ENCODE measurements at regions not wholly inside any gene's neighbourhood (a gene's known extent, or its start where the extent isn't known, plus 50 kb on each side); places are given as distances from the start of the nearest gene placed in this dataset.

- ATAC-seq, result no peak
- intact Hi-C loops (cut with DNase I, micrococcal nuclease), result no loop called here
- no peak for DNase-seq
These were observed 174.9 kb upstream of the VEGFC start for GRCh38 chr4:176967586-176967985.

GRCh38 chr4:176968094-176968493 lies 175.4 kb upstream of the VEGFC start:
- intact Hi-C loops (cut with DNase I, micrococcal nuclease), result no loop called here
- no peak for DNase-seq
- ATAC-seq, result no peak

GRCh38 chr4:176969011-176969410 lies 176.3 kb upstream of the VEGFC start:
- ATAC-seq (no peak), DNase-seq (no peak)
- intact Hi-C loops (cut with DNase I, micrococcal nuclease), result no loop called here

- no peak for ATAC-seq
- intact Hi-C loops (cut with DNase I, micrococcal nuclease), result no loop called here
- no peak for DNase-seq
These were observed 178.1 kb upstream of the VEGFC start for GRCh38 chr4:176970853-176971252.

GRCh38 chr4:176971576-176972115 lies 178.9 kb upstream of the VEGFC start:
- no peak for ATAC-seq
- no peak for DNase-seq

GRCh38 chr4:176979416-176979815 lies 186.7 kb upstream of the VEGFC start:
- DNase-seq, result no peak
- intact Hi-C loops (cut with DNase I, micrococcal nuclease), result no loop called here
- no peak for ATAC-seq

More at GRCh38 chr4:176971576-176972115, 178.9 kb upstream of the VEGFC start:
- intact Hi-C loops (cut with DNase I, micrococcal nuclease), result no loop called here

GRCh38 chr4:176981074-176981473 lies 188.4 kb upstream of the VEGFC start:
- ATAC-seq (no peak), DNase-seq (no peak)

GRCh38 chr4:176981551-176981950 lies 188.8 kb upstream of the VEGFC start:
- no peak for DNase-seq
- intact Hi-C loops (cut with DNase I, micrococcal nuclease), result no loop called here
- ATAC-seq, result no peak

More at GRCh38 chr4:176981074-176981473, 188.4 kb upstream of the VEGFC start:
- intact Hi-C loops (cut with DNase I, micrococcal nuclease), result no loop called here

GRCh38 chr4:176988226-176988625 lies 195.5 kb upstream of the VEGFC start:
- DNase-seq, result no peak
- intact Hi-C loops (cut with DNase I, micrococcal nuclease), result no loop called here
- ATAC-seq, result no peak

GRCh38 chr4:176989186-176989585 lies 196.5 kb upstream of the VEGFC start:
- no peak for ATAC-seq
- intact Hi-C loops (cut with DNase I, micrococcal nuclease), result no loop called here
- no peak for DNase-seq

- intact Hi-C loops (cut with DNase I, micrococcal nuclease), result no loop called here
- no peak for ATAC-seq
- no peak for DNase-seq
These were observed 207.3 kb upstream of the VEGFC start for GRCh38 chr4:176999935-177000543.

GRCh38 chr4:177001271-177002175 lies 208.8 kb upstream of the VEGFC start:
- intact Hi-C loops (cut with DNase I, micrococcal nuclease), result no loop called here
- ATAC-seq, result no peak

GRCh38 chr4:177005674-177006230 lies 213.0 kb upstream of the VEGFC start:
- no peak for ATAC-seq
- intact Hi-C loops (cut with DNase I, micrococcal nuclease), result no loop called here
- no peak for DNase-seq

More at GRCh38 chr4:177001271-177002175, 208.8 kb upstream of the VEGFC start:
- DNase-seq, result no peak

GRCh38 chr4:177006331-177006730 lies 213.6 kb upstream of the VEGFC start:
- intact Hi-C loops (cut with DNase I, micrococcal nuclease), result no loop called here
- ATAC-seq (no peak), DNase-seq (no peak)

GRCh38 chr4:177008071-177008835 lies 215.5 kb upstream of the VEGFC start:
- intact Hi-C loops (cut with DNase I, micrococcal nuclease), result no loop called here
- no peak for ATAC-seq
- DNase-seq, result no peak

GRCh38 chr4:177008836-177009501 lies 216.2 kb upstream of the VEGFC start:
- intact Hi-C loops (cut with DNase I, micrococcal nuclease), result no loop called here
- no peak for DNase-seq
- ATAC-seq, result no peak

GRCh38 chr4:177010418-177010817 lies 217.7 kb upstream of the VEGFC start:
- ATAC-seq, result no peak
- DNase-seq, result no peak
- intact Hi-C loops (cut with DNase I, micrococcal nuclease), result no loop called here

- DNase-seq (no peak), ATAC-seq (no peak)
- intact Hi-C loops (cut with DNase I, micrococcal nuclease), result no loop called here
These were observed 220.3 kb upstream of the VEGFC start for GRCh38 chr4:177012918-177013545.
